ENCODE measurements at regions not wholly inside any gene's neighbourhood (a gene's known extent, or its start where the extent isn't known, plus 50 kb on each side); places are given as distances from the start of the nearest gene placed in this dataset.
A peak's percentile ranks its signal among the peaks of the same experiment; 100 is the strongest.

DNA sequence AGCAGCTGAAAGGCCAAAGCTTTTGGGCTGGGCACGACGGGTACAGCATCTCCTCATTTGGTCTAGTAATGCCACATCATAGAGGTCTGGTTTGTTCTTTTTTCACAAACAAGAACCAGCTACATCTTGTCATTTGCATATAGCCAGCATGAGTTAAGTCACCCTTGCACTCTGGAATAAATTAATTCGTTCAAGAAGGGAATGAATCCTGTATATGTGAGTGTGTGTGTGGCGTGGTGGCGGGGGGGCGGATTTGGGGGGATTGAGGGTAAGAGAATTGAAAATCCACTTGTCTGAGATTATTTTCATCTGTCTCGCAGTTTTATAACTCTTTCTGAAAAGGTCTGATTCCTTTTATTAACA lies 380.0 kb upstream of the CAMK1G start:
- no peak for DNase-seq

DNA sequence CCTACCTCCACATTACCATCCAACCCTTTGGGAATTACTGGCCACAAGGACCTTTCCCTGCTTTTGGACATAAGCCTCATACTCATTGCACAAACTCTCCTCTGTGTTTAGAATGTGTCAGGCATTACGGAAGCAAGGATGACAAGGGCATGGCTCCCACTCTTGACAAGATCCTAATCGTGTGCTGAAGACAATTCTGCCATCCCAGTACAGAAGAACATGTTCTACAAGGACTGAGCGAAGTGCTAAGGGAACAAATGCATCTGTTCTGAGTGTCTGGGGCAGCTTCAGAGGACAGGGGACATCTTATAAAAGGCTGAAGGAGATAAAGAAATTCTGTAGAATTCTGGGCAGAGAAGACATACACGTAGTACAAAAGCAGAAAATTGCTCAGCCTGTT lies 378.5 kb upstream of the CAMK1G start:
- DNase-seq, result no peak

DNA sequence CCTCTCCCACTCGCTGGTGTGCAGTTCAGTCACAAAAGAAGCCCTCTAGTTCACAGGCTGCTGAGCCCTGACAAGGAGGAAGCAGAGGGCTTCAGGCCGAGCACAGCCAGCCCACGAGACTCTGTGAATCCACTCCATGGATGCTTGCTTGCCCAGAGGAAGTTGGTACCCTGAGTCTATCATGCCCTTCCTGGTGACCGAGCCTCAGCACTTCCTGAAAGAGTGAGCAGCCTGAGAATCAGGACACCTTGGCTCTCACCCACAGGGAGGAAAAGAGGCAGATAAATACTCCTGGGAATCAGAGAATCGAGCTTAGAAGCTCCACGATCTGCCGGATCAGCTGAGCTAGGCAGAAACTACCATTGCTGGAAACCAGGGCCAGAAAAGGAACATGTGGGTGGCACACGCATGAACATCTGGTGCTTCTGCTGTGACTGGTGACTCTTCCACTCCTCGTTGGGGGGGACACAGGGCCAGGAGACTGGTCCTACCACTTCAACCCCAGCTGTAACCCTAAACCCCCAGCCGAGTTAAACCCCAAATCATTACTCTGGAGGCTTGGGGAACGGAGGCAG lies 376.3 kb upstream of the CAMK1G start:
- DNase-seq, result no peak

DNA sequence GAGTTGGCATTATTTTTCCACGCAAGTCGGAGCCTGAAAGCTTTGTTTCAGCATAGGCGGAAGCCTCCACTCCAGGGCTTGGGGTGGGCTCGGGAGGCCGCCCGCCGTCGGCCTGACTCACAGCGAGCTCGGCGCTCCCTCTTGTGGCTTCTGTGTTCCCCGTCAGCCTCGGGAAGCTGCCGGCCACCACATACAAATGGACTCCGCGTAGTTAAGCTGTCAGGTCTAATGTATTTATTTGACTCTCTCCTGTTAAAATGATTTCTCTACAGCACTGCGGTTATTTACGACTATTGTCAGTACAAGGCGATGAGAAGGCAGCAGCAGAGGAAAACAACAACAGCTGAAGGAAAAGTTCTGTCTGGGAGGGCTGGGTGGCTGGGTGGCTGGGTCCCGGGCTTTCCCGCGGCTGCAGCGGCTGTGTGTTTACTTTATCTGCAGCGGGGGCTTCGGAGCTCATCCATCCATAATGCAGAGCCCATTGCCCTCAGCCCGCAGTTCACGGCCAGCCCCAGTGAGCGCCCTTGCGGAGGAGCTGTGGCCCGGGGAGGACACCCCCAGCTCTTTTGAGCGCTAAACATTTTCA lies 375.7 kb upstream of the CAMK1G start:
- DNase-seq, result peak; percentile 62

DNA sequence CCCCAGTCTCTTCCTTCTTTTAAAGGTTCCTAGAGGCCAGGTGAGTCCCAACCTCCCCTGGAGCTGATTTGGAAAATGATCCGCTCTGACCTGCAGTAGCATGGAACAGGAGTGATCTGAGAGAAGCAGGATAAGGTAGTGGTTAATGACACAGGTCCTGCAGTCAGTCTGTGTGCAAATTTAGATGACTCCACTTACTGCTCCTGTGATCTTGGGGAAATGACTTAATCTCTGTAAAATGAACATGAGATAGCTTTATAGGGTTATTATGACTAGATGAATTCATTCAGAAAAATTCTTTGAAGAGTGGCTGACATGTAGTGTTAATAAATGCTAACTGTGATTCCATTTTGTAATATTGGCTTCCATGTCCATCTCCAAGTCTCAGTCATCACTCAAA lies 374.9 kb upstream of the CAMK1G start:
- no peak for DNase-seq

DNA sequence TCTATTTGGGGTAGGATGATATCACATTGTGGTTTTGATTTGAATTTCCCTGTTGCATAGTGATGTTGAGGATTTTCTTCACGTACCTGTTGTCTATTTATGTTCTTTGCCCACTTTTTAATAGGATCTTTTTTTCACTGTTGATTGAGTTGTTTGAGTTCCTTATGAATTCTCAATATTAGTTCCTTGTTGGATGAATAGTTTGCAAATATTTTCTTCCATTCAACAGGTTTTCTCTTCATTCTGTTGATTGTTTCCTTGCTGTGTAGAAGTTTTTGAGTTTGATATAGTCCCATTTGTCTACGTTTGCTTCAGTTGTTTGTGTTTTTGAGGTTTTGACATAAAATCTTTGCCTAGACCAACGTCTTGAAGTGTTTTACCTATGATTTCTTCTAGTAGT lies 369.5 kb upstream of the CAMK1G start:
- DNase-seq, result no peak

DNA sequence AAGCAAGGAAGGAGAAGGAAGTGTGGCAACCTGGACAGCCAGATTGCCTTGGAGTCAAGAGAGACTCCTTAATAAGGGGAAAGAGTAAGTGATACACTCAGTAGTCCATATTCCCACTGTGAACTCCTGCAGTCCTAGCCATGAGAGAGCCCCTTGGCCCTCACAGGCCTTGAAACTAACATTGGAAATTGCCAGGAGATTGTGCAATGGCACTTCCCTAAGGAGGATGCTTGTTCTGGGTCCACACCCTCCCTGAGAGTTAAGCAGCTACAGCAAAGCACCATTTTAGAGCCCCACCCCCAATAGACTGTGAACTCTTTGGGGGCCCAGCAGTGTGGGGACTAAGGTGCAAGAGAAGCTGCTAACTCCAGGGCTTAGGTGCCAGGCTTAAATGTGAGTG lies 367.7 kb upstream of the CAMK1G start:
- DNase-seq, result no peak

DNA sequence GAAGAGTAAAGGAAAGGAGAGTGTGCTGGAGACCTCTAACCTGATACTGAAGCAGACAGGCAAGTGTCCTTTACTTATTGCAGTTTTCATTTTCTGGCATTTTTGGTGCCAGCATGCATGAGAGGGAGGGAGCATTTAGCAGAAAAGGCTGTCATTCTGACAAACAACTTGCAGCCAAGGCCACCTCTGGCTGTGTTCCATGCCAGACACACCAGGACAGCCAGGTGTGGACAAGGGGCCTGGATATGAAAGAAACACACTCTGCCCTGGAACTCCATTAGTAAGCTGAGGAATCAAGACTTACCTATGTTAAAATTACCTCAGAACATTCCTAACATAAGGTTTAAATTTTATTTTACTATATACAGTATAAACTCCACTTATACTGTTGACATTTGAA lies 365.4 kb upstream of the CAMK1G start:
- no peak for DNase-seq

DNA sequence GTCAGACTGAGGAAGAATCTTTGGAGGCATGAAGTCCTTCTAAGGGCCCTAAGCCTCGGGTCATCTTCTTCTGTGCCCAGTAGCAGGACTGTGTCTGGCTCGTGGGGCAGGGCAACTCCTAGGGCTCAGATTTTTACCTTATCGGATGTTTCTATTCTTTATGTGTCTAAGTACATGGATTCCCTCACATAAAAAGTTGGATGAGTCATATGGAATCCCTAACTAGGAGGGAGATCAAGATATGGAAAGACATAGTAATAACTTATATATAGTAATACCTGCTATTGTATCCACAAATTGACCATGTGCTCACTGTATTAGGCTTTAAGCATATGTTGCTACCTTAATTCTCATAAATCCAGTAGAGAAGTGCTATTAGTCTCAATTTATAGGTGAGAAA lies 364.5 kb upstream of the CAMK1G start:
- no peak for DNase-seq

DNA sequence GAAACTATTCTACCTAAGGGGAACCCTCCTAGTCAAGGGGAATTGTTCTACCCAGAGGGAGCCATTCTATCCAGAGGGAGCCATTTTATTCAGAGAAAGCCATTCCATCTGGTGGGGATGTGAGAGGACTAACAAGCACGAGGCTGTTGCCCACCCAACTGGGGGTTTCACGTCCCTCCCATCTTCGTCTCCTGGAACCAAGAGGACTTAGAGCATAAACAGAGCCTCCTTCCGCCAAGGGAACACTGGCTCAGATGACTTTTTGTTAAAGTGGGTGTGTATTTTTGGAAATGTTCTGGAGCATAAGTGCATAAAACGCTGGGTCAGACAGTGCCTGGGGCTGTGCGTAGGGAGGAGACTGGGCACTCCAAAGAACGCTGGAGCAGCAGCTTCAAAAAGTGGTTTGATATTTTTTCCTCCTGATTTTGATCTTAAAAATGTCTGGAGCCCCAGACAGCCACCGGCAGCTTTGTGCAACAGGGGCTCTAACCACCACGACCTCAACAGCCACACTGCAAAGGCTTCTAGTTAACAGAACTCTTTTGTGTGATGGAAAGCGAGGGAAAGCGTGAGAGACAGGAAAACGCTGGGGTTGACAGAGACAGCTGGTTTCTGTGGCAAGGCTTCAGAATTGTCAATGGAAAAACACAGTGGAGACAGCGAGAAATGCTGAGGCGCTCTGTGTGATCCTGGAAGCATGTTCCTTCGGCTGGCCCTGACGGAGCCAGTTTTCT lies 363.6 kb upstream of the CAMK1G start:
- no peak for DNase-seq

DNA sequence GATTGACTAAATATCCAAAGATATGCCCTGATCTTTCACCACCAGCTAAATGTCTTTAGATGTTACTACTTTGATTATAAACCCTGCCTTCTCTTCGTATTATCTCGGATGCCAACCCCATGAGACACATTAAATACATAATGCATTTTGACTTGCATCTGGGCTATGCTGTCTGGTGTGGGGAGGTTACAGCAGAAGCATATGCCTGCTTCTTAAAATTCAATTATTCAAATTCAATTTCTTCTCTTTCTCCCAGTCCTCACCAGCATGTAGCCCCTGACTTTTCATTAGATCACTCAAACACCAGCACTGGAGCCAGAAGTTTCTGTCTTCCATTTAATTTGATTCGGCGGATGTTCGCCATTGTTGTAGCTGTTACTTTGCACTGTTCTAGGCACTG lies 360.7 kb upstream of the CAMK1G start:
- DNase-seq, result no peak

DNA sequence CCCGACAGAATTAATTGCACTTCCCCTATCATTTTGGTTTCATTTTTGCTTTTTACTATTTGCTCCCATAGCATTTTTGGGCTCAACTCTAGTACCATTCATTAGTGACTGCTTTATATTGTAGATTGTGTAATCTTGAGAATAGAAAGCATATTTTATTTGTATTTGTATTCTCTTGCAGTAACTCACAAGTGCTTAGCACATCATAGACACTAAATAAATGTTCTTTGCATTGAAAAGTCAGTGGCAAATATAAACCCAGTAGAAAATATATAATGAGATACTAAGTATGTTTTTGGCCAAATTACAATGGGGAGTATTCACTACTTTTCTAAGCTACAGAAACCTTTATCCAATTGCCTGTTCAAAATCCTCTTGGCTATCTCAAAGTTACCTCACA lies 359.7 kb upstream of the CAMK1G start:
- no peak for DNase-seq

DNA sequence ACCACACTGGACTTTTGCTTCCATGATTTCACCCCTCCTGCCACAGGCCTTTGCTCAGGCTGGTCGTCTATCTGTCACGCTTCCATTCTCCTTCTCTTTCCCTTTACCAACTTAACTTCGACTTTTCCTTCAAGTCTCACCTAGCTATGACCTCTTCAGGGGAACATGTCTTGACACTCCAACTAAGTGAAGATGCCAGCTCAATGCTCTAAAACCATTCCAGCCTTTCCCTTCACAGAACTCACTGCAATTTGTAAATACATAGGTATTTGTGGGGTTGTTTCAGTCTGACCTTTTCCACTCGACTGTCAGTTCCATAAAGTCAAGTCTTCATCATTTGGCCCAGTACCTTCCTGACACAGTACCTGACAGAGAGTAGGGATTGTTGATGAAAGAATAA lies 358.6 kb upstream of the CAMK1G start:
- DNase-seq, result no peak

DNA sequence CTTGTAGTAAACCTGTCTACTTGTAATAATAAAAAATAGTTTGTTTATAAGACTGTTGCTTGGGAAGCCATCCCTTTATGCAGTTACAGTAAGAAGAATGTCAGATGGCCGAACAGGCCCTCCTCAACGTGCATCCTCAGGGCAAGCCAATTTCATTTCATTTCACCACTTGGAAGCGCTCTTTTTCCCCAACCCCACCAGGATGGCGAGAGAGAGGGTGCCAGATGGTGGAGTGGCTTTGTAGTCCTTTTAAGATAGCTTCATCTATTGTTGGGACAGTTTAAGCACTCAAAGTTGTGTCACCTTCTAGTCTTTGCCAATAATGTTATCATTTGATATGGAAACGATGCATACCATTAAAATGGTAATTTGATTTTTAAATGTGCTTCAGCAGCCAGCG lies 356.3 kb upstream of the CAMK1G start:
- DNase-seq, result no peak

DNA sequence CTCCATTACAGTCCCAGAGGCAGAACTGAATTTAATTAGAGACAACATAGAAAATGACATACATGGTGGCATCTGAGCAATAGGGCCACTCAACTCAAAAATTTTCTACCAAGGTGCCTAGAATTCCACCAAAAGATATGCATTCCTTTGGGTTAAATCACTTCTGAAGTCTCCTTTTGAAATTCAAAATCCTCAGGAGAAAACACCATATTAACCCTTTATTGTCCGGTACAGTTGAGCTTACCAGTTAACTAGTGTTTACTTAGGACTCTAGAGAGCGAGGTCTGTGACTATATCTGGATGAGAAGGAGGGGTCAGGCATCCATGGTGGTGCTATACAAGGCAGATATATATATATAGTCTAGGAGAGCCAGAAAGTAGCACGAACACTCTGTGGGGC lies 355.6 kb upstream of the CAMK1G start:
- no peak for DNase-seq

DNA sequence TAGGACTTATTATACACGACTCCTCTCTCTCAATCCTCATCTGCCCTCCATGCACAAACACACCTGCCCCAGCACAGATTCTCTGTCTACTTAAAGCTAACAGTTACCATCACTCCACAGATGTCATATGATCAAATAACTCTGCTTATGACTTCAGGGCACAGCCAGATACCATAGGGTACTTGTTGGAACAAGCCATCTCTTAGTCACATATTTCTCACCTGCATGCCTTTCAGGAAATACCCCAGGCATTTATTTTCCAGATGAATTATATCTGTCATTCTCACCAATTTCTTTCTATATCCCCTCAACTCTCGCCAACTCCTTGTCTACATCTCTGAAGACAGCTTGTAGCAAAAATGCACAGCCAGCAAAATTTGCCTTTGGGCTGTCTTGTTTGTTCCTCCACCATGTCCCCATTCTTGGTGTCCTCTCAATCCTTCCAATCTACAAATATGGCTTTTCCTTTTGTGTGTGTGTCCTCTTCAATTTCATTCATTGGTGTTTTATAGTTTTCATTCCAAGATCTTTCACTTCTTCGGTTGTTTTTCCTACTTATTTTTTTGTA lies 353.9 kb upstream of the CAMK1G start:
- DNase-seq, result no peak

DNA sequence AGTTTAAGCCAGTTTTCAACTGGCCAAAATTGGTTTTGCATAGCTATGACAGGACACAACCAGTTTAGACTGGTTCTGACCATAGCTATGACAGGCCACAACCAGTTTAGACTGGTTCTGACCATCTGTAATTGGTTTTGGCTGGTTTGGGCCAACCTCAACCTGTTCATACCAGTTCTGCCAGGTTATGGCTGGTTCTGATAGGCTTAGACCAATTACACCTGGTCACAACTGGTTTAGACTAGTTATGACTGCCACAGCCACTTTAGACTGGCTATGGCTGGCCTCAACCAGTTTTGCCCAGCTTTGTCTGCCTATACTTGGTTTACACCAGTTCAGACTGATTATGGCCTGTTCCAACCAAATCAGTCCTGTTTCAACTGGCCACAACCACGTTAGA lies 353.2 kb upstream of the CAMK1G start:
- no peak for DNase-seq

DNA sequence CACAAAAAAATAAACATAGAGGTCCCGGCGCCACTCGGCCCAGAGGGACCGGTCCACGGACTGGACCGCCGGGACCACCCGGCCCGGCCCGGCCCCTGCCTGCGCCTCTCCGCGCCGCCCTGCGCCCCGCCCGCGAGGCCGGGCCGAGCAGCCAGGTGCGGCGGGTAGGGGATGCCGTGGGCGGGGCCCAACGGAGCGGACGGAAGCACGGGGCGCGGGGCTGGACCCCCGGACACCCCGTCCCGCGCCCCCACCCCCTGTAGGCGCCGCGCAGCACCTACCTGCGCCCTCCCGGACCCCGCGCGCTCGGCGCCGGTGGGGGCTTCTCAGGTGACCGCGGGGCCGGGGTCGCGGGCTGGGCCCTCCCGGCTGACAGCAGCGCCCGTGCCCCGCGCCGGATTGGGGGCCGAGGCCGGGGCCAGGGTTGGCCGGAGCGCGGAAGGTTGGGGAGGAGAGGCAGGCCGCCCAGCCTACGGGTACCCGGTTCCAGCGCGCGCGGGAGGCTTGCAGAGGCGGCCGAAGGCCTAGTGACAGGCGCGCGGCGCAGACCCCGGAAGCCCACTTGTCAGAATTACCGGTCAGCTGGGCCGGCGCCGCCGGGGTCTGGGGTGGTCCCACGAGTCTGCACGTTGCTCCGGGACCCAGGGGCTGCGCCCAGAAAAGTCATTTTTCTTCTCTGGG lies 351.9 kb upstream of the CAMK1G start:
- DNase-seq, result no peak

DNA sequence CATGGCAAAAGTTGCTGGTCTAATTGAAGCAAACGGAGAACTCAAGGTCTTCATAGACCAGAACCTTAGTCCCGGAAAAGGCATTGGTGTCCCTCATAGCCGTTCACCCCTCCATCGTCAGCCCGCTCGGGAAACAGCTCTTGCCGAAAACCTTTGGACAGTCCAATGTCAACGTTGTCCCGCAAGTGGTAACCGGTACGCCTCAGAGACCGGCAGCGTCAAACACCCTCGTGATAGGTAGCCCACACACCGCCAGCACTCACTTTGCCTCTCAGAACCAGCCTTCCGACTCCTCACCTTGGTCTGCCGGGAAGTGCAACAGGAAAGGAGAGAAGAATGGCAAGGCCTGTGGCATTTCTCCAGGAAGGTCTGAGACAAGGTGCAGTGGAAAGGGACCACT lies 351.3 kb upstream of the CAMK1G start:
- DNase-seq, result no peak

DNA sequence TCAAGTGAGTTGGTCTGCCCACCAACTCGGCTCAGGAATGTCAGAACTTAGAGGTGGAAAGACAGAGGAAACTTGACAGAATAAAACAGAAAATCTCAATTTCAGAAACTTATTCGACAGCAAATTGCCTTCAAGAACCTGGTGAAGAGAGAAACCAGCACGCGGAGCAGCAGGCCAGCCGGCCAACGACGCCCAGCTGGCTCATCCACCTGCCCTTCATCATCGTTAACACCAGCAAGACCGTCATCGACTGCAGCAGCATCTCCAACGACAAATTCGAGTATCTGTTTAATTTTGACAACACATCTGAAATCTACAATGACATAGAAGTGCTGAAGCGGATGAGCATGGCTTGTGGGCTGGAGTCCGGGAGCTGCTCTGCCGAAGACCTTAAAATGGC lies 350.8 kb upstream of the CAMK1G start:
- no peak for DNase-seq

DNA sequence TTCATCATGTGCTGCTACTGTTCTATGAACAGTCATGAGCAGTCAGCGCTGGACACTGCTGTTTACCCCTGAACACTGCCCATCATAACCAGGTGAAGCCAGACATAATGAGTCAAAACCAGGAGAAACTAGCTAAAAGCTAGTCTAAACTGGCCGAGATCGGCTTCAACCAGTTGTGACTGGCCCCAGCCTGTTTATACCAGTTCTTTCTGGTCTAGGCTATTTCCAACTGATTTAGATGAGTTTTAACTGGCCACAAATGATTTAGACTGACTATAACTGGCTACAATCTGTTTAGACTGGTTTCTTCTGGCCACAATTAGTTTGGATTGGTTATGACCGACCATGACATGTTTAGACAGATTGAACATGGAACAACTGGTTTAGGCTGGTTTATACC lies 348.3 kb upstream of the CAMK1G start:
- no peak for DNase-seq

DNA sequence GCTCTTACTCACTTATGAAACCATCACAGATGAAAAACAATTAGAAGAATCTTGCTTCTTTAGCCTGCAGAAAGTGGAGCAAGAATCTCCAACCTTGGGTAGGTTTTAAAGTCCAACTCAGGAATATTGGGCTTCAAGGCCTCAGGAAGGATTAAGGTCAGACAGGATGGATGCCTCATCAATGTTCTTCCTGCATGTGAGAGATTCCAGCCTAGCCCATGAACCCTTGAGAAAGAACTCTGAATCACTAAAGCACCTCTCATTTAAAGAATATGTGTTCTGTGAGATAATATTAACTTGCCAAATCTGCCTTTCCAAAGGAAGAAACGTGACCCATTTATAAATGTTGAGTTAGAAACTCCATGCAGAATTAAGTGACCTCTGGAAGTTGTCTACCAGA lies 345.2 kb upstream of the CAMK1G start:
- DNase-seq, result no peak

DNA sequence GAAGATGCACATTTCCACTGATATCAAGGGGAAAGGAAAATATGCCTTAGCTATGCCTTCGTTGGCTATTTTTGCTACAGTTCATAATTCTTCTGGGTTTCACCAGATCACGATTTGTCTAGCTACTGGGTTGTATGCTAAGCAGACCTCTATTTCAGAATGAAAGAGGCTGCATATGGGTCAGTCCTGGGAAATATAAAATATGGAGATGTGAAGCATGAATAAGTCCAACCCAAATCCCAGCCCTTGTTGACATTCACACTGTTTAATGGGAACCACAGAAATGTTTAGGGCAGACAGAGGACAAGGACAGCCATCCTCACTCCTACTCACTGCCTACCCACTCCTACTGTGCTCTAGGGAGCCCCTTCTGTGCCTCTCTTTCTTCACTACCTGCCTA lies 343.2 kb upstream of the CAMK1G start:
- no peak for DNase-seq

DNA sequence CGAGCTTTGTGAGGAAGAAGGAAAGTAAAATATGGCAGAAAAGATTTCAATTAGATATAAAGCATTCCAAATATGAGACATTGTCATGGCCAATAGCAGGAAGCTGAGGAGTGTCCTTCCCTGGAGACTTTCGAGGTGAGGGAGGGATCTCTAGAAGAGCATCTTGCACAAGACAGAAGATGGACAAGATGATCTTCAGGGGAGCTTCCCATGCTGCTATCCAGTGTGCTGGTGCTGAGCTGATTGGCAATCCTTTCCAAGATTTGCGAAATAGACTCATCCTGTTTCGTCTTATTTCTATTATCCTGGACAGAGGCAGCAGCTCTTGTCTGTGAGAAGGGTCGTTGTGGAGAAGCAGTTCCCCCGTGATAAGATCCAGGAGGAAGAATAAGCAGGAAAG lies 342.0 kb upstream of the CAMK1G start:
- no peak for DNase-seq

Measured in T1000 (cell line).